ENCODE measurements at regions not wholly inside any gene's neighbourhood (a gene's known extent, or its start where the extent isn't known, plus 50 kb on each side); places are given as distances from the start of the nearest gene placed in this dataset.
"Not testable (repeated sequence)": the region's sequence is repeated elsewhere in the genome, so short reads cannot be mapped to it uniquely, and the experiment has no call there.

GRCh38 chr7:12485845-12486244 lies 82.2 kb upstream of the VWDE start:
- H3K4me3 ChIP-seq (ENCODE audit: low read length in 2 of 2), result no peak overlapping the region
- H3K27ac ChIP-seq (ENCODE audit: low read depth in 1 of 2, low read length in 2 of 2), result no peak overlapping the region
- H3K9me3 ChIP-seq (ENCODE audit: control insufficient read depth, low read length), result no peaks in the 10 kb centered on the region
- H3K36me3 ChIP-seq (ENCODE audit: control insufficient read depth in 1 of 2, insufficient read depth in 2 of 2, low read length in 1 of 2), result no peaks in the 10 kb centered on the region
- no peaks in the 10 kb centered on the region for H3K4me1 ChIP-seq (ENCODE audit: control insufficient read depth in 1 of 2, insufficient read depth in 2 of 2, low read length in 2 of 2)
- 94 to 96% methylated on average over 2 of the region's 2 CpGs for WGBS, 2 donors
- intact Hi-C loops (cut with DNase I), result no loop called here
- ATAC-seq (ENCODE audit: low FRiP score) (no peak), DNase-seq (no peak)
- no peaks in the 10 kb centered on the region for H3K27me3 ChIP-seq (ENCODE audit: control insufficient read depth in 1 of 2, insufficient read depth in 2 of 2, low read length in 1 of 2)

- H3K4me3 ChIP-seq (ENCODE audit: low read length in 2 of 2), result no peak overlapping the region
- H3K27ac ChIP-seq (ENCODE audit: low read depth in 1 of 2, low read length in 2 of 2), result no peak overlapping the region
- H3K9me3 ChIP-seq (ENCODE audit: control insufficient read depth, low read length), result no peaks in the 10 kb centered on the region
- no peaks in the 10 kb centered on the region for H3K27me3 ChIP-seq (ENCODE audit: control insufficient read depth in 1 of 2, insufficient read depth in 2 of 2, low read length in 1 of 2)
- H3K4me1 ChIP-seq (ENCODE audit: control insufficient read depth in 1 of 2, insufficient read depth in 2 of 2, low read length in 2 of 2), result no peaks in the 10 kb centered on the region
- H3K36me3 ChIP-seq (ENCODE audit: control insufficient read depth in 1 of 2, insufficient read depth in 2 of 2, low read length in 1 of 2), result no peaks in the 10 kb centered on the region
- ATAC-seq (ENCODE audit: low FRiP score), result no peak
- no peak for DNase-seq
- intact Hi-C loops (cut with DNase I), result no loop called here
Measured at GRCh38 chr7:12488341-12488740, 82.2 kb upstream of the SCIN start.

GRCh38 chr7:12490107-12490688 lies 80.3 kb upstream of the SCIN start:
- Histone ChIP-seq H3K36me3 (ENCODE audit: control insufficient read depth in 1 of 2, insufficient read depth in 2 of 2, low read length in 1 of 2) (no peaks in the 10 kb centered on the region), H3K4me3 (ENCODE audit: low read length in 2 of 2) (no peak overlapping the region), H3K4me1 (ENCODE audit: control insufficient read depth in 1 of 2, insufficient read depth in 2 of 2, low read length in 2 of 2) (no peaks in the 10 kb centered on the region), H3K9me3 (ENCODE audit: control insufficient read depth, low read length) (no peaks in the 10 kb centered on the region), H3K27me3 (ENCODE audit: control insufficient read depth in 1 of 2, insufficient read depth in 2 of 2, low read length in 1 of 2) (no peaks in the 10 kb centered on the region), H3K27ac (ENCODE audit: low read depth in 1 of 2, low read length in 2 of 2) (no peak overlapping the region)
- no peak for DNase-seq
- 25 to 28% methylated on average over 2 of the region's 2 CpGs for WGBS, 2 donors
- ATAC-seq (ENCODE audit: low FRiP score), result no peak
- intact Hi-C loops (cut with DNase I), result no loop called here

- intact Hi-C loops (cut with DNase I), result no loop called here
- WGBS, 2 donors, result 82% methylated on average over 2 of the region's 2 CpGs
- Histone ChIP-seq H3K27ac (ENCODE audit: low read depth in 1 of 2, low read length in 2 of 2) (no peak overlapping the region), H3K36me3 (ENCODE audit: control insufficient read depth in 1 of 2, insufficient read depth in 2 of 2, low read length in 1 of 2) (no peaks in the 10 kb centered on the region), H3K4me1 (ENCODE audit: control insufficient read depth in 1 of 2, insufficient read depth in 2 of 2, low read length in 2 of 2) (no peaks in the 10 kb centered on the region), H3K27me3 (ENCODE audit: control insufficient read depth in 1 of 2, insufficient read depth in 2 of 2, low read length in 1 of 2) (no peaks in the 10 kb centered on the region), H3K4me3 (ENCODE audit: low read length in 2 of 2) (no peak overlapping the region), H3K9me3 (ENCODE audit: control insufficient read depth, low read length) (no peaks in the 10 kb centered on the region)
- DNase-seq (no peak), ATAC-seq (ENCODE audit: low FRiP score) (no peak)
Measured at GRCh38 chr7:12490940-12491339, 79.6 kb upstream of the SCIN start.

GRCh38 chr7:12491526-12491925 lies 79.0 kb upstream of the SCIN start:
- intact Hi-C loops (cut with DNase I), result no loop called here
- Histone ChIP-seq H3K27ac (ENCODE audit: low read depth in 1 of 2, low read length in 2 of 2) (no peak overlapping the region), H3K9me3 (ENCODE audit: control insufficient read depth, low read length) (no peaks in the 10 kb centered on the region), H3K4me3 (ENCODE audit: low read length in 2 of 2) (no peak overlapping the region), H3K36me3 (ENCODE audit: control insufficient read depth in 1 of 2, insufficient read depth in 2 of 2, low read length in 1 of 2) (no peaks in the 10 kb centered on the region), H3K4me1 (ENCODE audit: control insufficient read depth in 1 of 2, insufficient read depth in 2 of 2, low read length in 2 of 2) (no peaks in the 10 kb centered on the region), H3K27me3 (ENCODE audit: control insufficient read depth in 1 of 2, insufficient read depth in 2 of 2, low read length in 1 of 2) (no peaks in the 10 kb centered on the region)
- ATAC-seq (ENCODE audit: low FRiP score) (no peak), DNase-seq (no peak)
- 88 to 94% methylated on average over 3 of the region's 3 CpGs for WGBS, 2 donors

GRCh38 chr7:12493407-12493806 lies 77.1 kb upstream of the SCIN start:
- Histone ChIP-seq H3K27ac (ENCODE audit: low read depth in 1 of 2, low read length in 2 of 2) (no peak overlapping the region), H3K27me3 (ENCODE audit: control insufficient read depth in 1 of 2, insufficient read depth in 2 of 2, low read length in 1 of 2) (no peaks in the 10 kb centered on the region), H3K9me3 (ENCODE audit: control insufficient read depth, low read length) (no peaks in the 10 kb centered on the region), H3K4me3 (ENCODE audit: low read length in 2 of 2) (no peak overlapping the region), H3K4me1 (ENCODE audit: control insufficient read depth in 1 of 2, insufficient read depth in 2 of 2, low read length in 2 of 2) (no peaks in the 10 kb centered on the region), H3K36me3 (ENCODE audit: control insufficient read depth in 1 of 2, insufficient read depth in 2 of 2, low read length in 1 of 2) (no peaks in the 10 kb centered on the region)
- WGBS, 2 donors, result 0 to 10% methylated on average over 1 of the region's 1 CpG
- ATAC-seq (ENCODE audit: low FRiP score) (no peak), DNase-seq (no peak)
- intact Hi-C loops (cut with DNase I), result no loop called here

- H3K4me1 ChIP-seq (ENCODE audit: control insufficient read depth in 1 of 2, insufficient read depth in 2 of 2, low read length in 2 of 2), result no peaks in the 10 kb centered on the region
- intact Hi-C loops (cut with DNase I), result no loop called here
- H3K27me3 ChIP-seq (ENCODE audit: control insufficient read depth in 1 of 2, insufficient read depth in 2 of 2, low read length in 1 of 2), result no peaks in the 10 kb centered on the region
- no peaks in the 10 kb centered on the region for H3K36me3 ChIP-seq (ENCODE audit: control insufficient read depth in 1 of 2, insufficient read depth in 2 of 2, low read length in 1 of 2)
- no peak for ATAC-seq (ENCODE audit: low FRiP score)
- no peaks in the 10 kb centered on the region for H3K9me3 ChIP-seq (ENCODE audit: control insufficient read depth, low read length)
- H3K27ac ChIP-seq (ENCODE audit: low read depth in 1 of 2, low read length in 2 of 2), result no peak overlapping the region
- no peak overlapping the region for H3K4me3 ChIP-seq (ENCODE audit: low read length in 2 of 2)
- DNase-seq, result no peak
- 59 to 72% methylated on average over 2 of the region's 2 CpGs for WGBS, 2 donors
Measured at GRCh38 chr7:12493863-12494686, 76.4 kb upstream of the SCIN start.

- no peaks in the 10 kb centered on the region for H3K36me3 ChIP-seq (ENCODE audit: control insufficient read depth in 1 of 2, insufficient read depth in 2 of 2, low read length in 1 of 2)
- no peaks in the 10 kb centered on the region for H3K27me3 ChIP-seq (ENCODE audit: control insufficient read depth in 1 of 2, insufficient read depth in 2 of 2, low read length in 1 of 2)
- no peak overlapping the region for H3K4me3 ChIP-seq (ENCODE audit: low read length in 2 of 2)
- H3K27ac ChIP-seq (ENCODE audit: low read depth in 1 of 2, low read length in 2 of 2), result no peak overlapping the region
- no peak for DNase-seq
- intact Hi-C loops (cut with DNase I), result no loop called here
- no peaks in the 10 kb centered on the region for H3K4me1 ChIP-seq (ENCODE audit: control insufficient read depth in 1 of 2, insufficient read depth in 2 of 2, low read length in 2 of 2)
- H3K9me3 ChIP-seq (ENCODE audit: control insufficient read depth, low read length), result no peaks in the 10 kb centered on the region
- ATAC-seq (ENCODE audit: low FRiP score), result no peak
- WGBS, 2 donors, result 95 to 96% methylated on average over 3 of the region's 3 CpGs
Measured at GRCh38 chr7:12494687-12495024, 75.9 kb upstream of the SCIN start.

GRCh38 chr7:12496901-12497674 lies 73.4 kb upstream of the SCIN start:
- H3K27ac ChIP-seq (ENCODE audit: low read depth in 1 of 2, low read length in 2 of 2); H3K4me1 ChIP-seq (ENCODE audit: control insufficient read depth in 1 of 2, insufficient read depth in 2 of 2, low read length in 2 of 2); DNase-seq; H3K4me3 ChIP-seq (ENCODE audit: low read length in 2 of 2); H3K9me3 ChIP-seq (ENCODE audit: control insufficient read depth, low read length); ATAC-seq (ENCODE audit: low FRiP score); intact Hi-C loops (cut with DNase I); H3K27me3 ChIP-seq (ENCODE audit: control insufficient read depth in 1 of 2, insufficient read depth in 2 of 2, low read length in 1 of 2); H3K36me3 ChIP-seq (ENCODE audit: control insufficient read depth in 1 of 2, insufficient read depth in 2 of 2, low read length in 1 of 2): not testable (repeated sequence)
- WGBS, 2 donors, result 71 to 77% methylated on average over 23 to 28 of the region's 31 CpGs
